ENCODE measurements at regions not wholly inside any gene's neighbourhood (a gene's known extent, or its start where the extent isn't known, plus 50 kb on each side); places are given as distances from the start of the nearest gene placed in this dataset.

DNA sequence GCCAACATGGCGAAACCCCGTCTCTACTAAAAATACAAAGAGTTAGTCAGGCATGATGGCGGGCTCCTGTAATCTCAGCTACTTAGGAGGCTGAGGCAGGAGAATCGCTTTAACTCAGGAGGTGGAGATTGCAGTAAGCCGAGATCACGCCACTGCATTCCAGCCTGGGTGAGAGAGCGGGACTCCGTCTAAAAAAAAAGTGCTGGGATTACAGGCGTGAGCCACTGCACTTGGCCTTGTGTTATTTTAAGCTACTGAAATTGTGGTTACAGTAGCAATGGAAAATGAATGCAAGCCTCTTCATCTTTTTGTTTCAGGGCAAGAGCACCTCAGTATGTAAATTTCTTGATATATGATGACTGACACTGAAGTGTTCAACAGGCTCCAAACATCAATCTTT, 106.4 kb upstream of the IMMP2L start:
- no peaks in the 10 kb centered on the region for H3F3A ChIP-seq (ENCODE audit: low read length, unreplicated experiment)
- no TSS peak for BruUV-seq (replicated peaks)
- TF ChIP-seq CTCF (conservative IDR thresholded peaks at IDR 0.05; ENCODE audit: low read depth, low read length) = no peak
- no peak for TF ChIP-seq EZH2 (IDR thresholded peaks at IDR 0.05; ENCODE audit: low read length, unreplicated experiment)
- no peak for TF ChIP-seq EZH2phosphoT487 (IDR thresholded peaks at IDR 0.05; ENCODE audit: borderline replicate concordance, low read length)
- DNase-seq (no peak), ATAC-seq (no peak)
- no peak overlapping the region for H3K9ac ChIP-seq (ENCODE audit: low read length)
- H4K20me1 ChIP-seq (ENCODE audit: low read length) = no peaks in the 10 kb centered on the region
- H2AFZ ChIP-seq (ENCODE audit: low read length) = no peak overlapping the region
- no peaks in the 10 kb centered on the region for H3K9me2 ChIP-seq (replicated peaks; ENCODE audit: low read length)
- no peaks in the 10 kb centered on the region for H3K36me3 ChIP-seq (ENCODE audit: low read depth, low read length)
- no peaks in the 10 kb centered on the region for H3K9me3 ChIP-seq (ENCODE audit: low read length)
- H3K79me2 ChIP-seq (ENCODE audit: low read length) = no peaks in the 10 kb centered on the region
- no peaks in the 10 kb centered on the region for H3K27me3 ChIP-seq (ENCODE audit: low read length)
- no peak overlapping the region for H3K4me2 ChIP-seq (ENCODE audit: low read length)
- H3K27ac ChIP-seq (ENCODE audit: low read length) = no peak overlapping the region
- no peak overlapping the region for H3K4me3 ChIP-seq (ENCODE audit: low read length)
- CTCF ChIA-PET = no interaction called here
- intact Hi-C loops (cut with micrococcal nuclease) = no loop called here
- POLR2A ChIA-PET (ENCODE audit: unreplicated experiment) = no interaction called here
- peaks cover 8% of the 10 kb centered on the region for H3K4me1 ChIP-seq (ENCODE audit: insufficient read depth, low read length)

- no peaks in the 10 kb centered on the region for H3K36me3 ChIP-seq (ENCODE audit: low read depth, low read length)
- TF ChIP-seq EZH2 (IDR thresholded peaks at IDR 0.05; ENCODE audit: low read length, unreplicated experiment) (no peak), CTCF (conservative IDR thresholded peaks at IDR 0.05; ENCODE audit: low read depth, low read length) (no peak), EZH2phosphoT487 (IDR thresholded peaks at IDR 0.05; ENCODE audit: borderline replicate concordance, low read length) (no peak)
- intact Hi-C loops (cut with micrococcal nuclease) = no loop called here
- H3K4me1 ChIP-seq (ENCODE audit: insufficient read depth, low read length) = peaks cover 8% of the 10 kb centered on the region
- no peak overlapping the region for H3K27ac ChIP-seq (ENCODE audit: low read length)
- ATAC-seq (no peak), DNase-seq (no peak)
- ChIA-PET CTCF (no interaction called here), POLR2A (ENCODE audit: unreplicated experiment) (no interaction called here)
- no peaks in the 10 kb centered on the region for H3K9me2 ChIP-seq (replicated peaks; ENCODE audit: low read length)
- H3K27me3 ChIP-seq (ENCODE audit: low read length) = no peaks in the 10 kb centered on the region
- H3K9me3 ChIP-seq (ENCODE audit: low read length) = no peaks in the 10 kb centered on the region
- BruUV-seq (replicated peaks) = no TSS peak
- no peak overlapping the region for H2AFZ ChIP-seq (ENCODE audit: low read length)
- no peaks in the 10 kb centered on the region for H3F3A ChIP-seq (ENCODE audit: low read length, unreplicated experiment)
- no peak overlapping the region for H3K4me3 ChIP-seq (ENCODE audit: low read length)
- no peak overlapping the region for H3K4me2 ChIP-seq (ENCODE audit: low read length)
- H3K9ac ChIP-seq (ENCODE audit: low read length) = no peak overlapping the region
- H3K79me2 ChIP-seq (ENCODE audit: low read length) = no peaks in the 10 kb centered on the region
- H4K20me1 ChIP-seq (ENCODE audit: low read length) = no peaks in the 10 kb centered on the region
These were observed 105.2 kb upstream of the IMMP2L start for GRCh38 chr7:111667488-111667887.

DNA sequence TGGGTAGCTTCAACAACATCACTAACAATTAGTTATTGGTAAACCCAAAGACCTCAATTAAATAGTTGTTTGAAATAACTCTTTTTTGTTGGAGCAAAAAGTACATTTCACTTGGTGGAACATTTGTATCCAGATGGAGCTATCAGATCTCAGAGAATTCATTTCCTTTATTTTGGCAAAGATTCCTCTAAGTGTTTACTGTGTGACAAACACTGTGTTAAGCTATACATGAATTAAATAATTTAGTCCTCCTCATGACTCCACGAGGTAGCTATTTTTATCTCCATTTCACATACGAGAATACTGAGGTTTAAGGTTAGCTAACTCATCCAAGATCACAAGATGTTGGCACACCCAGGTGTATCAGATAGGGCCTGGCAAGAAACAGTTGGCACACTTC, 104.0 kb upstream of the IMMP2L start:
- CTCF ChIA-PET = no interaction called here

More for the DNA sequence above, 104.0 kb upstream of the IMMP2L start:
- Histone ChIP-seq H3K9me2 (replicated peaks; ENCODE audit: low read length) (no peaks in the 10 kb centered on the region), H3K79me2 (ENCODE audit: low read length) (no peaks in the 10 kb centered on the region), H2AFZ (ENCODE audit: low read length) (peak overlapping the region; percentile 59; the same call in 1 of the 2 replicates), H3K4me2 (ENCODE audit: low read length) (no peak overlapping the region), H3K9me3 (ENCODE audit: low read length) (no peaks in the 10 kb centered on the region), H3F3A (ENCODE audit: low read length, unreplicated experiment) (no peaks in the 10 kb centered on the region), H3K27me3 (ENCODE audit: low read length) (no peaks in the 10 kb centered on the region), H3K4me3 (ENCODE audit: low read length) (no peak overlapping the region), H4K20me1 (ENCODE audit: low read length) (no peaks in the 10 kb centered on the region), H3K9ac (ENCODE audit: low read length) (no peak overlapping the region), H3K4me1 (ENCODE audit: insufficient read depth, low read length) (peaks cover 8% of the 10 kb centered on the region), H3K36me3 (ENCODE audit: low read depth, low read length) (no peaks in the 10 kb centered on the region), H3K27ac (ENCODE audit: low read length) (no peak overlapping the region)
- POLR2A ChIA-PET (ENCODE audit: unreplicated experiment) = interaction anchor here (0.7 kb wide), 2 partner anchors 114 to 167 kb away, joined by 3 read pairs; no protein-coding TSS in a partner anchor
- peak; percentile 41 for DNase-seq
- ATAC-seq = peak; percentile 75
- no TSS peak for BruUV-seq (replicated peaks)
- intact Hi-C loops (cut with micrococcal nuclease) = no loop called here
- TF ChIP-seq CTCF (conservative IDR thresholded peaks at IDR 0.05; ENCODE audit: low read depth, low read length) (no peak), EZH2phosphoT487 (IDR thresholded peaks at IDR 0.05; ENCODE audit: borderline replicate concordance, low read length) (no peak), EZH2 (IDR thresholded peaks at IDR 0.05; ENCODE audit: low read length, unreplicated experiment) (no peak)

Measured in PC-3 (cell line).